NT2/D1 (cell line): ENCODE measurements at regions not wholly inside any gene's neighbourhood (a gene's known extent, or its start where the extent isn't known, plus 50 kb on each side); places are given as distances from the start of the nearest gene placed in this dataset.

Experiments
- SUZ12 ChIP-seq: IDR thresholded peaks from 2 replicates; pipeline ENCODE4 v1.6.1; 2011; ENCODE audit not compliant: insufficient read length, insufficient read depth; ENCODE audit errors: extremely low read depth
- YY1 ChIP-seq: IDR thresholded peaks from 2 replicates; pipeline ENCODE4 v1.6.1; 2011; ENCODE audit not compliant: insufficient read length, insufficient read depth
- ZNF274 ChIP-seq: IDR thresholded peaks from 2 replicates; pipeline ENCODE4 v1.6.1; 2011; ENCODE audit warnings: mild to moderate bottlenecking, low read depth, low read length

- TF ChIP-seq SUZ12 (no peak), YY1 (no peak), ZNF274 (no peak)
Observed at GRCh38 chr2:195515551-195515950, 141.5 kb upstream of the SLC39A10 start.
